ENCODE measurements at regions not wholly inside any gene's neighbourhood (a gene's known extent, or its start where the extent isn't known, plus 50 kb on each side); places are given as distances from the start of the nearest gene placed in this dataset.

- TF ChIP-seq CTCF (conservative IDR thresholded peaks at IDR 0.05 in 1 of 2, IDR thresholded peaks at IDR 0.05 in 1 of 2; ENCODE audit: low read depth in 1 of 2, low read length in 2 of 2), result no peak
- TF ChIP-seq EZH2 (IDR thresholded peaks at IDR 0.05; ENCODE audit: low read length, missing control alignments), result no peak
Measured at GRCh38 chr18:28511413-28511821, 334.5 kb upstream of the CDH2 start.

Data from fibroblast of lung (primary cell).